Liver (tissue), 8 donors: ENCODE measurements at regions not wholly inside any gene's neighbourhood (a gene's known extent, or its start where the extent isn't known, plus 50 kb on each side); places are given as distances from the start of the nearest gene placed in this dataset.

Source experiments
- DNase-seq: peaks from one replicate; pipeline ENCODE4 v3.0.0-alpha.2; 2017; ENCODE audit warnings: low spot score
- H3K27ac ChIP-seq, 2 donors: one replicate each; pipeline ENCODE4 v1.7.0; 2013; ENCODE audit warnings: inconsistent platforms in 2 of 2, low read length in 2 of 2, control low read depth in 1 of 2, low read depth in 1 of 2, mild to moderate bottlenecking in 1 of 2
- H3K27me3 ChIP-seq, 4 donors: one replicate each; pipeline versions ENCODE4 v1.6.1 to v1.7.0; 2013; ENCODE audit warnings: low read length in 3 of 4, inconsistent platforms in 1 of 4, mild to moderate bottlenecking in 1 of 4, moderate library complexity in 1 of 4; ENCODE audit not compliant: control insufficient read depth in 4 of 4, insufficient read depth in 4 of 4
- H3K36me3 ChIP-seq, 4 donors: one replicate each; pipeline versions ENCODE4 v1.6.1 to v1.7.0; 2013; ENCODE audit warnings: low read length in 3 of 4, mild to moderate bottlenecking in 3 of 4, low read depth in 1 of 4, moderate library complexity in 1 of 4; ENCODE audit not compliant: control insufficient read depth in 4 of 4, insufficient read depth in 3 of 4
- H3K4me1 ChIP-seq, 4 donors: one replicate each; pipeline versions ENCODE4 v1.6.1 to v1.7.0; 2013; ENCODE audit warnings: low read length in 3 of 4, mild to moderate bottlenecking in 3 of 4, moderate library complexity in 1 of 4; ENCODE audit not compliant: control insufficient read depth in 4 of 4, insufficient read depth in 4 of 4
- H3K4me3 ChIP-seq, 3 donors: one replicate each; pipeline versions ENCODE4 v1.6.1 to v1.7.0; 2013; ENCODE audit warnings: low read length in 3 of 3, control low read depth in 1 of 3, low read depth in 1 of 3, mild to moderate bottlenecking in 1 of 3
- H3K9ac ChIP-seq, 2 donors: one replicate each; pipeline ENCODE4 v1.7.0; 2013; ENCODE audit warnings: low read length in 2 of 2, mild to moderate bottlenecking in 2 of 2, moderate library complexity in 2 of 2, control low read depth in 1 of 2, low read depth in 1 of 2
- H3K9me3 ChIP-seq, 4 donors: one replicate each; pipeline versions ENCODE4 v1.6.1 to v1.7.0; 2013; ENCODE audit warnings: low read length in 3 of 4; ENCODE audit not compliant: control insufficient read depth in 4 of 4
- EGR1 ChIP-seq, 2 donors: IDR thresholded peaks; 2 replicates each; pipeline ENCODE4 v1.6.1; 2016 to 2018; ENCODE audit warnings: antibody characterized with exemption in 2 of 2, low read depth in 2 of 2
- FOXA1 ChIP-seq: IDR thresholded peaks from 2 replicates; pipeline ENCODE4 v1.6.1; 2016; ENCODE audit warnings: antibody characterized with exemption
- FOXA2 ChIP-seq: IDR thresholded peaks from 2 replicates; pipeline ENCODE4 v1.6.1; 2016; ENCODE audit warnings: antibody characterized with exemption
- GABPA ChIP-seq, 2 donors: IDR thresholded peaks in 1 of 2; conservative IDR thresholded peaks in 1 of 2; 2 replicates each; pipeline ENCODE4 v1.6.1; 2016; ENCODE audit warnings: antibody characterized with exemption in 2 of 2, mild to moderate bottlenecking in 1 of 2, moderate library complexity in 1 of 2
- HNF4A ChIP-seq, 2 donors: conservative IDR thresholded peaks; 2 replicates each; pipeline ENCODE4 v1.6.1; 2016; ENCODE audit warnings: antibody characterized with exemption in 2 of 2, mild to moderate bottlenecking in 2 of 2
- HNF4G ChIP-seq: IDR thresholded peaks from 2 replicates; pipeline ENCODE4 v1.6.1; 2016; ENCODE audit warnings: antibody characterized with exemption
- JUND ChIP-seq, 2 donors: IDR thresholded peaks; 2 replicates each; pipeline ENCODE4 v1.6.1; 2016; ENCODE audit warnings: antibody characterized with exemption in 2 of 2
- NR2F2 ChIP-seq: IDR thresholded peaks from 2 replicates; pipeline ENCODE4 v1.6.1; 2016; ENCODE audit warnings: antibody characterized with exemption
- RAD21 ChIP-seq, 2 donors: IDR thresholded peaks; 2 replicates each; pipeline ENCODE4 v1.6.1; 2016; ENCODE audit warnings: antibody characterized with exemption in 2 of 2, mild to moderate bottlenecking in 2 of 2
- RXRA ChIP-seq, 2 donors: IDR thresholded peaks; 2 replicates each; pipeline ENCODE4 v1.6.1; 2017 to 2018; ENCODE audit warnings: antibody characterized with exemption in 2 of 2, mild to moderate bottlenecking in 1 of 2
- SP1 ChIP-seq: IDR thresholded peaks from 2 replicates; pipeline ENCODE4 v1.6.1; 2018; ENCODE audit warnings: antibody characterized with exemption, mild to moderate bottlenecking
- TAF1 ChIP-seq: conservative IDR thresholded peaks from 2 replicates; pipeline ENCODE4 v1.6.1; 2016; ENCODE audit warnings: antibody characterized with exemption, mild to moderate bottlenecking
- YY1 ChIP-seq: IDR thresholded peaks from 2 replicates; pipeline ENCODE4 v1.6.1; 2016; ENCODE audit warnings: antibody characterized with exemption, mild to moderate bottlenecking
- whole genome bisulfite sequencing: extraction: QIAGEN DNeasy Blood & Tissue Kit; methylation state at CpG from one replicate; pipeline ENCODE4 v1.1.7; 2013; 5-methylcytosine and 5-hydroxymethylcytosine counted together
- TF ChIP-seq, protein P1 (sequence below): IDR thresholded peaks from 2 replicates; pipeline ENCODE4 v1.6.1; 2016; ENCODE audit warnings: antibody characterized with exemption, mild to moderate bottlenecking
- TF ChIP-seq, protein P2 (sequence below): IDR thresholded peaks from 2 replicates; pipeline ENCODE4 v1.6.1; 2016; ENCODE audit warnings: antibody characterized with exemption
- TF ChIP-seq, protein P3 (sequence below): IDR thresholded peaks from 2 replicates; pipeline ENCODE4 v1.6.1; 2016; ENCODE audit warnings: antibody characterized with exemption
- TF ChIP-seq, protein P4 (sequence below): IDR thresholded peaks from 2 replicates; pipeline ENCODE4 v1.6.1; 2016; ENCODE audit warnings: antibody characterized with exemption
- TF ChIP-seq, protein P5 (sequence below): fragments of 150-350 bp; IDR thresholded peaks from 2 replicates; pipeline ENCODE4 v1.5.1; 2017; ENCODE audit warnings: improper control_type of control experiment, low read depth, low read length; ENCODE audit not compliant: missing input control
- donor health status: healthy.
- donor health status: healthy.
- donor health status: healthy.
- donor health status: healthy.
- donor health status: healthy.

DNA sequence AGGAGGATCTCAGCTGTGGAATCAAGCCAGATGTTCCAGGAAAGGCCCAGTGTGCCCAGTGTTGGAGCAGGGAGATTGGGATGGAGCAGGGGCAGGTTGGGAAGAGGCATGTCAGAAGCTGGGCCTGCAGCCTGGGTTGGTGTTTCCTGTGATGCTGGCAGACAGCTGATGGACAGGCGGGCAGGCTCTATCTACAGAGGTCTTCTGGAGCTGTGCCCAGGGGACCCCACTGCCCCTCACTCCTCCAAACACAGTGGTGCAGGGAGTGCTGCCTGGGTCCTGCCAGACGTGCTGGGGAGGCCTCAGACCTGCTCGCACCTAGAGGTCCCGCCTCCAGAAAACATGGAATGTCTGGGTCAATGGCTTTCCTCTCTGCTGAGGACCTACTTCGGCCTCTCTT, 182.9 kb upstream of the TCERG1L start:
- H3K4me1 ChIP-seq: no peaks in the 10 kb centered on the region
- no peak overlapping the region for H3K27ac ChIP-seq
- no peak overlapping the region for H3K9ac ChIP-seq
- 93% methylated on average over 5 of the region's 5 CpGs for WGBS
- H3K4me3 ChIP-seq: no peak overlapping the region
- no peaks in the 10 kb centered on the region for H3K27me3 ChIP-seq
- DNase-seq: no peak
- TF ChIP-seq FOXA1 (no peak), RAD21 (IDR thresholded peaks at IDR 0.05) (no peak), GABPA (IDR thresholded peaks at IDR 0.05 in 1 of 2, conservative IDR thresholded peaks at IDR 0.05 in 1 of 2) (no peak), JUND (IDR thresholded peaks at IDR 0.05) (no peak), TAF1 (no peak), RXRA (IDR thresholded peaks at IDR 0.05) (no peak), SP1 (no peak), HNF4A (conservative IDR thresholded peaks at IDR 0.05) (no peak), FOXA2 (no peak), EGR1 (IDR thresholded peaks at IDR 0.05; ENCODE audit: low read depth in 2 of 2) (no peak)
- TF ChIP-seq, protein P1, sequence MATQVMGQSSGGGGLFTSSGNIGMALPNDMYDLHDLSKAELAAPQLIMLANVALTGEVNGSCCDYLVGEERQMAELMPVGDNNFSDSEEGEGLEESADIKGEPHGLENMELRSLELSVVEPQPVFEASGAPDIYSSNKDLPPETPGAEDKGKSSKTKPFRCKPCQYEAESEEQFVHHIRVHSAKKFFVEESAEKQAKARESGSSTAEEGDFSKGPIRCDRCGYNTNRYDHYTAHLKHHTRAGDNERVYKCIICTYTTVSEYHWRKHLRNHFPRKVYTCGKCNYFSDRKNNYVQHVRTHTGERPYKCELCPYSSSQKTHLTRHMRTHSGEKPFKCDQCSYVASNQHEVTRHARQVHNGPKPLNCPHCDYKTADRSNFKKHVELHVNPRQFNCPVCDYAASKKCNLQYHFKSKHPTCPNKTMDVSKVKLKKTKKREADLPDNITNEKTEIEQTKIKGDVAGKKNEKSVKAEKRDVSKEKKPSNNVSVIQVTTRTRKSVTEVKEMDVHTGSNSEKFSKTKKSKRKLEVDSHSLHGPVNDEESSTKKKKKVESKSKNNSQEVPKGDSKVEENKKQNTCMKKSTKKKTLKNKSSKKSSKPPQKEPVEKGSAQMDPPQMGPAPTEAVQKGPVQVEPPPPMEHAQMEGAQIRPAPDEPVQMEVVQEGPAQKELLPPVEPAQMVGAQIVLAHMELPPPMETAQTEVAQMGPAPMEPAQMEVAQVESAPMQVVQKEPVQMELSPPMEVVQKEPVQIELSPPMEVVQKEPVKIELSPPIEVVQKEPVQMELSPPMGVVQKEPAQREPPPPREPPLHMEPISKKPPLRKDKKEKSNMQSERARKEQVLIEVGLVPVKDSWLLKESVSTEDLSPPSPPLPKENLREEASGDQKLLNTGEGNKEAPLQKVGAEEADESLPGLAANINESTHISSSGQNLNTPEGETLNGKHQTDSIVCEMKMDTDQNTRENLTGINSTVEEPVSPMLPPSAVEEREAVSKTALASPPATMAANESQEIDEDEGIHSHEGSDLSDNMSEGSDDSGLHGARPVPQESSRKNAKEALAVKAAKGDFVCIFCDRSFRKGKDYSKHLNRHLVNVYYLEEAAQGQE: no peak
- TF ChIP-seq, protein P2, sequence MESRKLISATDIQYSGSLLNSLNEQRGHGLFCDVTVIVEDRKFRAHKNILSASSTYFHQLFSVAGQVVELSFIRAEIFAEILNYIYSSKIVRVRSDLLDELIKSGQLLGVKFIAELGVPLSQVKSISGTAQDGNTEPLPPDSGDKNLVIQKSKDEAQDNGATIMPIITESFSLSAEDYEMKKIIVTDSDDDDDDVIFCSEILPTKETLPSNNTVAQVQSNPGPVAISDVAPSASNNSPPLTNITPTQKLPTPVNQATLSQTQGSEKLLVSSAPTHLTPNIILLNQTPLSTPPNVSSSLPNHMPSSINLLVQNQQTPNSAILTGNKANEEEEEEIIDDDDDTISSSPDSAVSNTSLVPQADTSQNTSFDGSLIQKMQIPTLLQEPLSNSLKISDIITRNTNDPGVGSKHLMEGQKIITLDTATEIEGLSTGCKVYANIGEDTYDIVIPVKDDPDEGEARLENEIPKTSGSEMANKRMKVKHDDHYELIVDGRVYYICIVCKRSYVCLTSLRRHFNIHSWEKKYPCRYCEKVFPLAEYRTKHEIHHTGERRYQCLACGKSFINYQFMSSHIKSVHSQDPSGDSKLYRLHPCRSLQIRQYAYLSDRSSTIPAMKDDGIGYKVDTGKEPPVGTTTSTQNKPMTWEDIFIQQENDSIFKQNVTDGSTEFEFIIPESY: no peak
- TF ChIP-seq, protein P3, sequence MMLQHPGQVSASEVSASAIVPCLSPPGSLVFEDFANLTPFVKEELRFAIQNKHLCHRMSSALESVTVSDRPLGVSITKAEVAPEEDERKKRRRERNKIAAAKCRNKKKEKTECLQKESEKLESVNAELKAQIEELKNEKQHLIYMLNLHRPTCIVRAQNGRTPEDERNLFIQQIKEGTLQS: no peak
- TF ChIP-seq, protein P4, sequence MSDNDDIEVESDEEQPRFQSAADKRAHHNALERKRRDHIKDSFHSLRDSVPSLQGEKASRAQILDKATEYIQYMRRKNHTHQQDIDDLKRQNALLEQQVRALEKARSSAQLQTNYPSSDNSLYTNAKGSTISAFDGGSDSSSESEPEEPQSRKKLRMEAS: no peak
- no peaks in the 10 kb centered on the region for H3K9me3 ChIP-seq
- H3K36me3 ChIP-seq: no peaks in the 10 kb centered on the region

DNA sequence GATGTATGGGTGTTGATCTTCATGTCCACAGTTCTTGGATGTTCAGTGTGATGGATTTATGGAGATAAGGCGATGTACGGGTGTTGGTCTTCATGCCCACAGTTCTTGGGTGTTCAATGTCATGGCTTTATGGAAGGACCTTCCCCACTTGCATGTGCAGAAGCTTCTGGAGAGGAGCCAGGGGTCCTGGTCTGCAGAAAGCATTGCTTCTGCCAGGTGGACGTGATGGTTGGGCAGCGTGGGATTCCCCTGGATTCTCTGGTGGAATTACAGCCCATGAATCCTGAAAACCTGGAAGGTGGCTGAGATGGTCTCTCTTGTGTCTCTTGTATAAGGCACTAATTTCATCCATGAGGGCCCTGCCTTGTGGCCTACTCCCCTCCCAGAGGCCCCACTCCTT, 183.7 kb upstream of the TCERG1L start:
- WGBS: 83% methylated on average over 4 of the region's 4 CpGs
- no peak overlapping the region for H3K27ac ChIP-seq
- H3K9me3 ChIP-seq: peaks cover 0 to 4% (median 0%) of the 10 kb centered on the region in 4 donors
- H3K4me3 ChIP-seq: no peak overlapping the region
- no peak overlapping the region for H3K9ac ChIP-seq
- TF ChIP-seq SP1: no peak
- H3K4me1 ChIP-seq: no peaks in the 10 kb centered on the region
- no peak for DNase-seq
- H3K27me3 ChIP-seq: no peaks in the 10 kb centered on the region
- H3K36me3 ChIP-seq: no peaks in the 10 kb centered on the region

DNA sequence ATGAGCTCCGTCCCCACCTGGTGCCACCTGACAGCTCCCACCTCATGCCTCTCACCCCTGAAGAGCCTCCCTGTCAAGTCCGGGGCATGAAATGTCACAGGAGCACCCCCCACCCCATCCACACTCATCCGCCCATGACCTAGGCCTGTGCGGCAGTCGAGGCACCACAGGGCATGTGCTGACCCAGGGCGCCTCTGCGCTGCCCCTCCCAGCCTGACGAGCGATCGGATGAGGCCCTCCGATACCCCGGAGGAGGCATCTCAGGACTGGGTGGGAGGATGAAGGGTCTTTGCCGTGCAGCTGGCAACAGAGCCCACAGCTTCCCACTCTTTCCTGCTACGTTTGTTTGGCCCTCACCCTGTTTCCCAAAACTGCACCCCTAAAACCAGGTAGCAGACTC, 184.4 kb upstream of the TCERG1L start:
- H3K27me3 ChIP-seq: no peaks in the 10 kb centered on the region
- peaks cover 0 to 4% (median 0%) of the 10 kb centered on the region in 4 donors for H3K9me3 ChIP-seq
- H3K9ac ChIP-seq: no peak overlapping the region
- no peak for DNase-seq
- H3K4me1 ChIP-seq: no peaks in the 10 kb centered on the region
- H3K36me3 ChIP-seq: no peaks in the 10 kb centered on the region
- WGBS: 93% methylated on average over 14 of the region's 14 CpGs
- H3K27ac ChIP-seq: no peak overlapping the region
- no peak overlapping the region for H3K4me3 ChIP-seq
- no peak for TF ChIP-seq FOXA2
- TF ChIP-seq YY1: no peak
- no peak for TF ChIP-seq HNF4G
- TF ChIP-seq GABPA (IDR thresholded peaks at IDR 0.05 in 1 of 2, conservative IDR thresholded peaks at IDR 0.05 in 1 of 2): no peak
- no peak for TF ChIP-seq HNF4A (conservative IDR thresholded peaks at IDR 0.05)
- no peak for TF ChIP-seq FOXA1
- TF ChIP-seq, protein P2: no peak
- no peak for TF ChIP-seq NR2F2
- TF ChIP-seq, protein P4: no peak
- no peak for TF ChIP-seq EGR1 (IDR thresholded peaks at IDR 0.05; ENCODE audit: low read depth in 2 of 2)
- TF ChIP-seq RXRA (IDR thresholded peaks at IDR 0.05): no peak
- no peak for TF ChIP-seq TAF1
- TF ChIP-seq, protein P5, sequence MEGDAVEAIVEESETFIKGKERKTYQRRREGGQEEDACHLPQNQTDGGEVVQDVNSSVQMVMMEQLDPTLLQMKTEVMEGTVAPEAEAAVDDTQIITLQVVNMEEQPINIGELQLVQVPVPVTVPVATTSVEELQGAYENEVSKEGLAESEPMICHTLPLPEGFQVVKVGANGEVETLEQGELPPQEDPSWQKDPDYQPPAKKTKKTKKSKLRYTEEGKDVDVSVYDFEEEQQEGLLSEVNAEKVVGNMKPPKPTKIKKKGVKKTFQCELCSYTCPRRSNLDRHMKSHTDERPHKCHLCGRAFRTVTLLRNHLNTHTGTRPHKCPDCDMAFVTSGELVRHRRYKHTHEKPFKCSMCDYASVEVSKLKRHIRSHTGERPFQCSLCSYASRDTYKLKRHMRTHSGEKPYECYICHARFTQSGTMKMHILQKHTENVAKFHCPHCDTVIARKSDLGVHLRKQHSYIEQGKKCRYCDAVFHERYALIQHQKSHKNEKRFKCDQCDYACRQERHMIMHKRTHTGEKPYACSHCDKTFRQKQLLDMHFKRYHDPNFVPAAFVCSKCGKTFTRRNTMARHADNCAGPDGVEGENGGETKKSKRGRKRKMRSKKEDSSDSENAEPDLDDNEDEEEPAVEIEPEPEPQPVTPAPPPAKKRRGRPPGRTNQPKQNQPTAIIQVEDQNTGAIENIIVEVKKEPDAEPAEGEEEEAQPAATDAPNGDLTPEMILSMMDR: no peak
